PC-3 (cell line): ENCODE measurements at regions not wholly inside any gene's neighbourhood (a gene's known extent, or its start where the extent isn't known, plus 50 kb on each side); places are given as distances from the start of the nearest gene placed in this dataset.

Experiments
- EZH2 ChIP-seq: fragments of 300-600 bp; sonication (generic); IDR thresholded peaks from one replicate; pipeline ENCODE4 v1.6.1; 2017; ENCODE audit warnings: antibody characterized with exemption, mild to moderate bottlenecking, low read length; ENCODE audit not compliant: unreplicated experiment
- TF ChIP-seq, protein P1 (sequence below): fragments of 300-600 bp; sonication (generic); conservative IDR thresholded peaks from 2 replicates; pipeline ENCODE4 v1.5.1; 2017; ENCODE audit warnings: antibody characterized with exemption, low read depth, mild to moderate bottlenecking, low read length

DNA sequence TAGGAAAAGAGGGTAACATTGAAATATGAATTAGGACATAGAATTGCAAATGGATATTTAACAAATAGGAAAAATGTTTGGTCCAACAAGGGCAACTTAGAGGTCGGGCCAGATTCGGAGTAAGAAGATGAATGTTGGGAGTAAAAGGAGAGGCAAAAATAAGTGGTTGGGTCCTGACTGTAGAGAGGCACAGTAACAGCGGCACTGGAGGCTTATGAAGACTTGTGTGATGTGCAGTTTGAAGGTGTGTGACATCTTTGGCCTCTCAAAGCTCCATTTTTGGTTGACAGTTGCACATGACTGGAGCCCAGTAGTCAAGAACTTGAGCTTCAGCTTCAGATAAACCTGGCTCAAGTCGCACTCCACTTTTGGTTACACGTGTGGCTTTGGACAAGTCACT lies 109.9 kb upstream of the PAXBP1 start:
- peak; percentile 72 for TF ChIP-seq EZH2
- TF ChIP-seq, protein P1, sequence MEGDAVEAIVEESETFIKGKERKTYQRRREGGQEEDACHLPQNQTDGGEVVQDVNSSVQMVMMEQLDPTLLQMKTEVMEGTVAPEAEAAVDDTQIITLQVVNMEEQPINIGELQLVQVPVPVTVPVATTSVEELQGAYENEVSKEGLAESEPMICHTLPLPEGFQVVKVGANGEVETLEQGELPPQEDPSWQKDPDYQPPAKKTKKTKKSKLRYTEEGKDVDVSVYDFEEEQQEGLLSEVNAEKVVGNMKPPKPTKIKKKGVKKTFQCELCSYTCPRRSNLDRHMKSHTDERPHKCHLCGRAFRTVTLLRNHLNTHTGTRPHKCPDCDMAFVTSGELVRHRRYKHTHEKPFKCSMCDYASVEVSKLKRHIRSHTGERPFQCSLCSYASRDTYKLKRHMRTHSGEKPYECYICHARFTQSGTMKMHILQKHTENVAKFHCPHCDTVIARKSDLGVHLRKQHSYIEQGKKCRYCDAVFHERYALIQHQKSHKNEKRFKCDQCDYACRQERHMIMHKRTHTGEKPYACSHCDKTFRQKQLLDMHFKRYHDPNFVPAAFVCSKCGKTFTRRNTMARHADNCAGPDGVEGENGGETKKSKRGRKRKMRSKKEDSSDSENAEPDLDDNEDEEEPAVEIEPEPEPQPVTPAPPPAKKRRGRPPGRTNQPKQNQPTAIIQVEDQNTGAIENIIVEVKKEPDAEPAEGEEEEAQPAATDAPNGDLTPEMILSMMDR, result no peak
